ENCODE measurements at regions not wholly inside any gene's neighbourhood (a gene's known extent, or its start where the extent isn't known, plus 50 kb on each side); places are given as distances from the start of the nearest gene placed in this dataset.

- H4K20me1 ChIP-seq (ENCODE audit: insufficient read depth) = no peaks in the 10 kb centered on the region
- no peaks in the 10 kb centered on the region for H3K27me3 ChIP-seq (ENCODE audit: insufficient read depth, low read depth)
- no peak overlapping the region for H3K9ac ChIP-seq
- no peaks in the 10 kb centered on the region for H3K36me3 ChIP-seq (ENCODE audit: insufficient read depth)
- no peak overlapping the region for H3K4me3 ChIP-seq (IDR thresholded peaks at IDR 0.05; ENCODE audit: insufficient read depth, low read depth, low read length)
- H3K27ac ChIP-seq = no peak overlapping the region
- TF ChIP-seq CTCF (conservative IDR thresholded peaks at IDR 0.05; ENCODE audit: low read depth, low read length) = no peak
- H3K4me1 ChIP-seq (ENCODE audit: low read depth, poor library complexity, severe bottlenecking) = peaks cover 2% of the 10 kb centered on the region
- no peak overlapping the region for H2AFZ ChIP-seq (ENCODE audit: low read depth)
- H3K79me2 ChIP-seq (ENCODE audit: insufficient read depth, low read depth) = no peaks in the 10 kb centered on the region
- no peak overlapping the region for H3K4me2 ChIP-seq
These were observed 568.8 kb downstream of the POM121L12 start for GRCh38 chr7:53604201-53604600.

GRCh38 chr7:53607961-53608360, 572.5 kb downstream of the POM121L12 start:
- no peak for TF ChIP-seq CTCF (conservative IDR thresholded peaks at IDR 0.05; ENCODE audit: low read depth, low read length)
- Histone ChIP-seq H3K79me2 (ENCODE audit: insufficient read depth, low read depth) (no peaks in the 10 kb centered on the region), H4K20me1 (ENCODE audit: insufficient read depth) (no peaks in the 10 kb centered on the region), H3K4me1 (ENCODE audit: low read depth, poor library complexity, severe bottlenecking) (no peaks in the 10 kb centered on the region), H3K4me2 (no peak overlapping the region), H3K36me3 (ENCODE audit: insufficient read depth) (no peaks in the 10 kb centered on the region), H3K27me3 (ENCODE audit: insufficient read depth, low read depth) (no peaks in the 10 kb centered on the region), H3K9ac (no peak overlapping the region), H2AFZ (ENCODE audit: low read depth) (no peak overlapping the region), H3K27ac (no peak overlapping the region), H3K4me3 (IDR thresholded peaks at IDR 0.05; ENCODE audit: insufficient read depth, low read depth, low read length) (no peak overlapping the region)

GRCh38 chr7:53609185-53609584, 573.8 kb downstream of the POM121L12 start:
- H3K4me1 ChIP-seq (ENCODE audit: low read depth, poor library complexity, severe bottlenecking) = no peaks in the 10 kb centered on the region
- no peak overlapping the region for H3K27ac ChIP-seq
- H3K79me2 ChIP-seq (ENCODE audit: insufficient read depth, low read depth) = no peaks in the 10 kb centered on the region
- H3K9ac ChIP-seq = no peak overlapping the region
- no peaks in the 10 kb centered on the region for H4K20me1 ChIP-seq (ENCODE audit: insufficient read depth)
- H2AFZ ChIP-seq (ENCODE audit: low read depth) = no peak overlapping the region
- no peaks in the 10 kb centered on the region for H3K27me3 ChIP-seq (ENCODE audit: insufficient read depth, low read depth)
- H3K36me3 ChIP-seq (ENCODE audit: insufficient read depth) = no peaks in the 10 kb centered on the region
- TF ChIP-seq CTCF (conservative IDR thresholded peaks at IDR 0.05; ENCODE audit: low read depth, low read length) = no peak
- no peak overlapping the region for H3K4me2 ChIP-seq
- H3K4me3 ChIP-seq (IDR thresholded peaks at IDR 0.05; ENCODE audit: insufficient read depth, low read depth, low read length) = no peak overlapping the region

GRCh38 chr7:53611043-53611442, 575.6 kb downstream of the POM121L12 start:
- Histone ChIP-seq H2AFZ (ENCODE audit: low read depth) (no peak overlapping the region), H3K79me2 (ENCODE audit: insufficient read depth, low read depth) (no peaks in the 10 kb centered on the region), H3K27me3 (ENCODE audit: insufficient read depth, low read depth) (no peaks in the 10 kb centered on the region), H3K4me3 (IDR thresholded peaks at IDR 0.05; ENCODE audit: insufficient read depth, low read depth, low read length) (no peak overlapping the region), H4K20me1 (ENCODE audit: insufficient read depth) (no peaks in the 10 kb centered on the region), H3K9ac (no peak overlapping the region), H3K36me3 (ENCODE audit: insufficient read depth) (no peaks in the 10 kb centered on the region), H3K27ac (no peak overlapping the region), H3K4me1 (ENCODE audit: low read depth, poor library complexity, severe bottlenecking) (no peaks in the 10 kb centered on the region), H3K4me2 (no peak overlapping the region)
- no peak for TF ChIP-seq CTCF (conservative IDR thresholded peaks at IDR 0.05; ENCODE audit: low read depth, low read length)

- Histone ChIP-seq H2AFZ (ENCODE audit: low read depth) (no peak overlapping the region), H3K79me2 (ENCODE audit: insufficient read depth, low read depth) (no peaks in the 10 kb centered on the region), H3K27me3 (ENCODE audit: insufficient read depth, low read depth) (no peaks in the 10 kb centered on the region), H4K20me1 (ENCODE audit: insufficient read depth) (no peaks in the 10 kb centered on the region), H3K4me1 (ENCODE audit: low read depth, poor library complexity, severe bottlenecking) (no peaks in the 10 kb centered on the region), H3K9ac (no peak overlapping the region), H3K4me3 (IDR thresholded peaks at IDR 0.05; ENCODE audit: insufficient read depth, low read depth, low read length) (no peak overlapping the region), H3K36me3 (ENCODE audit: insufficient read depth) (no peaks in the 10 kb centered on the region), H3K4me2 (no peak overlapping the region), H3K27ac (no peak overlapping the region)
- no peak for TF ChIP-seq CTCF (conservative IDR thresholded peaks at IDR 0.05; ENCODE audit: low read depth, low read length)
These were observed 588.9 kb downstream of the POM121L12 start for GRCh38 chr7:53624356-53624755.

All from KMS-11 (cell line).